GM12878 (cell line): ENCODE measurements at regions not wholly inside any gene's neighbourhood (a gene's known extent, or its start where the extent isn't known, plus 50 kb on each side); places are given as distances from the start of the nearest gene placed in this dataset.
"Not testable (repeated sequence)": the region's sequence is repeated elsewhere in the genome, so short reads cannot be mapped to it uniquely, and the experiment has no call there.

ENCODE experiments used
- ATAC-seq: fragments of 200-7000 bp; cut with Tn5 transposase; 3 replicates; pipeline ENCODE4 v1.9.1; 2020; ENCODE audit warnings: mild to moderate bottlenecking, moderate library complexity
- BruUV-seq: library from RNA; stranded (reverse); fragments of 400-500 nt; replicated peaks from 2 replicates; lab custom pipeline; 2021; lab: Mats Ljungman, UMichigan
- CTCF ChIA-PET: fragments of 300-600 bp; sonication (Branson Sonifier 250); formaldehyde crosslinking; extraction: SDS; loops from one replicate; lab custom pipeline; 2021; ENCODE audit warnings: inconsistent platforms; lab: Yijun Ruan, JAX
- POLR2A ChIA-PET: fragments of 350-600 bp; formaldehyde crosslinking; extraction: SDS; loops from one replicate; lab custom pipeline; 2021; ENCODE audit warnings: inconsistent platforms; lab: Charles Lee
- RAD21 ChIA-PET: fragments of 300-600 bp; sonication (Branson Sonifier 250); formaldehyde crosslinking; loops from one replicate; lab custom pipeline; 2023; ENCODE audit warnings: antibody characterized with exemption; ENCODE audit not compliant: unreplicated experiment; lab: Charles Lee
- SMC1A ChIA-PET: fragments of 300-600 bp; sonication (Branson Sonifier 250); formaldehyde crosslinking; loops from one replicate; lab custom pipeline; 2023; ENCODE audit not compliant: unreplicated experiment, uncharacterized antibody; lab: Charles Lee
- DNase-seq: peaks from one replicate; pipeline ENCODE4 v3.0.0-alpha.2; 2011; ENCODE audit warnings: low read depth, low spot score
- FAIRE-seq: peaks from 3 replicates; lab custom pipeline; 2011; peaks lifted over from hg19 to GRCh38; lab: Jason Lieb, UNC
- H2AFZ ChIP-seq: 2 replicates; pipeline ENCODE4 v1.6.0; 2011; ENCODE audit warnings: low read depth, low read length, control low read depth; ENCODE audit not compliant: control insufficient read depth
- H3K27ac ChIP-seq: 2 replicates; pipeline ENCODE4 v1.5.1; 2011; ENCODE audit warnings: control low read depth; ENCODE audit not compliant: control insufficient read depth, insufficient read depth
- H3K27me3 ChIP-seq, 2 experiments: replicated peaks in 1 of 2; 2 replicates each; pipeline versions ENCODE4 v1.6.0 to v1.6.1; 2011; ENCODE audit warnings: low read length in 1 of 2; ENCODE audit not compliant: control insufficient read depth in 2 of 2, insufficient read depth in 2 of 2
- H3K36me3 ChIP-seq, 2 experiments: 2 replicates each; pipeline ENCODE4 v1.5.1; 2011; ENCODE audit warnings: low read length in 1 of 2; ENCODE audit not compliant: control insufficient read depth in 2 of 2, insufficient read depth in 2 of 2
- H3K4me1 ChIP-seq: 2 replicates; pipeline ENCODE4 v1.6.1; 2011; ENCODE audit warnings: mild to moderate bottlenecking, low read length, moderate library complexity, mixed read lengths; ENCODE audit not compliant: control insufficient read depth, insufficient read depth
- H3K4me2 ChIP-seq: 2 replicates; pipeline ENCODE4 v1.6.0; 2011; ENCODE audit warnings: control low read depth; ENCODE audit not compliant: control insufficient read depth, insufficient read depth
- H3K4me3 ChIP-seq: fragments of 200-600 bp; sonication (generic); 2 replicates; pipeline ENCODE4 v1.5.1; 2016
- H3K79me2 ChIP-seq: 2 replicates; pipeline ENCODE4 v1.6.0; 2011; ENCODE audit warnings: low read length; ENCODE audit not compliant: control insufficient read depth, insufficient read depth
- H3K9ac ChIP-seq: 2 replicates; pipeline ENCODE4 v1.8.0; 2011; ENCODE audit warnings: low read length, control low read depth, mixed read lengths; ENCODE audit not compliant: control insufficient read depth, insufficient read depth
- H3K9me3 ChIP-seq: replicated peaks from 3 replicates; pipeline ENCODE4 v1.5.1; 2011; ENCODE audit warnings: mild to moderate bottlenecking, low read length; ENCODE audit not compliant: control insufficient read depth, insufficient read depth
- H4K20me1 ChIP-seq: 2 replicates; pipeline ENCODE4 v1.6.0; 2011; ENCODE audit not compliant: control insufficient read depth, insufficient read depth
- BMI1 ChIP-seq: fragments of 450-650 bp; IDR thresholded peaks from 2 replicates; pipeline ENCODE4 v1.6.1; 2016; ENCODE audit warnings: mild to moderate bottlenecking, moderate library complexity, borderline replicate concordance
- WGBS: methylation state at CpG from one replicate; pipeline ENCODE4 v1.1.6; 2016; ENCODE audit warnings: low lambda C conversion rate; ENCODE audit not compliant: insufficient replicate concordance, insufficient coverage; ENCODE audit errors: missing lambda C conversion rate; 5-methylcytosine and 5-hydroxymethylcytosine counted together
- in situ Hi-C: fragments of 300-500 bp; cut with MboI; formaldehyde crosslinking; loops from 9 replicates; pipeline ENCODE4 v1.14.3; 2018; ENCODE audit warnings: mixed read lengths
- intact Hi-C: fragments of 100-400 bp; cut with micrococcal nuclease; formaldehyde crosslinking; loops from one replicate; pipeline ENCODE4 v1.14.2; 2022; ENCODE audit not compliant: unreplicated experiment
- TF ChIP-seq, protein P1 (sequence below): fragments of 450-650 bp; IDR thresholded peaks from 2 replicates; pipeline ENCODE4 v1.6.1; 2016; ENCODE audit warnings: mild to moderate bottlenecking, moderate library complexity, borderline replicate concordance

DNA sequence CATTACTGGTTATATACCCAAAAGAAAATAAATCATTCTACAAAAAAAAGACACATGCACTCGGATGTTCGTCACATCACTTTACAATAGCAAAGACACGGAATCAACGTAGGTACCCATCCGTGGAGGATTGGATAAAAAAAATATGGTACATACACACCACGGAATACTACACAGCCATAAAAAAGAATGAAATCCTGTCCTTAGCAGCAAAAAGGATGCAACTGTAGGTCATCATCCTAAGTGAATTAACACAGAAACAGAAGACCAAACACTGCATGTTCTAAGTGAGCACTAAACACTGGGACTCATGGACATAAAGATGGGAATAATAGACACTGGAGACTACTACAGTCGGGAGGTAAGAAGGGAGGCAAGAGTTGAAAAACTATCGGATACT is 148.6 kb downstream of the CHD1L start:
- no peaks in the 10 kb centered on the region for H3K9me3 ChIP-seq
- H3K27me3 ChIP-seq = no peaks in the 10 kb centered on the region
- BruUV-seq = no TSS peak
- H3K9ac ChIP-seq = no peak overlapping the region
- ChIA-PET CTCF (interaction anchor here (0.8 to 4.0 kb wide), 2 partner anchors 8 to 118 kb away, joined by 3 to 107 read pairs; no protein-coding TSS in a partner anchor), POLR2A (no interaction called here), SMC1A (no interaction called here), RAD21 (interaction anchor here (2.9 kb wide), 1 partner anchor 117 kb away, joined by 52 read pairs; no protein-coding TSS in a partner anchor)
- no peak for TF ChIP-seq BMI1
- TF ChIP-seq, protein P1, sequence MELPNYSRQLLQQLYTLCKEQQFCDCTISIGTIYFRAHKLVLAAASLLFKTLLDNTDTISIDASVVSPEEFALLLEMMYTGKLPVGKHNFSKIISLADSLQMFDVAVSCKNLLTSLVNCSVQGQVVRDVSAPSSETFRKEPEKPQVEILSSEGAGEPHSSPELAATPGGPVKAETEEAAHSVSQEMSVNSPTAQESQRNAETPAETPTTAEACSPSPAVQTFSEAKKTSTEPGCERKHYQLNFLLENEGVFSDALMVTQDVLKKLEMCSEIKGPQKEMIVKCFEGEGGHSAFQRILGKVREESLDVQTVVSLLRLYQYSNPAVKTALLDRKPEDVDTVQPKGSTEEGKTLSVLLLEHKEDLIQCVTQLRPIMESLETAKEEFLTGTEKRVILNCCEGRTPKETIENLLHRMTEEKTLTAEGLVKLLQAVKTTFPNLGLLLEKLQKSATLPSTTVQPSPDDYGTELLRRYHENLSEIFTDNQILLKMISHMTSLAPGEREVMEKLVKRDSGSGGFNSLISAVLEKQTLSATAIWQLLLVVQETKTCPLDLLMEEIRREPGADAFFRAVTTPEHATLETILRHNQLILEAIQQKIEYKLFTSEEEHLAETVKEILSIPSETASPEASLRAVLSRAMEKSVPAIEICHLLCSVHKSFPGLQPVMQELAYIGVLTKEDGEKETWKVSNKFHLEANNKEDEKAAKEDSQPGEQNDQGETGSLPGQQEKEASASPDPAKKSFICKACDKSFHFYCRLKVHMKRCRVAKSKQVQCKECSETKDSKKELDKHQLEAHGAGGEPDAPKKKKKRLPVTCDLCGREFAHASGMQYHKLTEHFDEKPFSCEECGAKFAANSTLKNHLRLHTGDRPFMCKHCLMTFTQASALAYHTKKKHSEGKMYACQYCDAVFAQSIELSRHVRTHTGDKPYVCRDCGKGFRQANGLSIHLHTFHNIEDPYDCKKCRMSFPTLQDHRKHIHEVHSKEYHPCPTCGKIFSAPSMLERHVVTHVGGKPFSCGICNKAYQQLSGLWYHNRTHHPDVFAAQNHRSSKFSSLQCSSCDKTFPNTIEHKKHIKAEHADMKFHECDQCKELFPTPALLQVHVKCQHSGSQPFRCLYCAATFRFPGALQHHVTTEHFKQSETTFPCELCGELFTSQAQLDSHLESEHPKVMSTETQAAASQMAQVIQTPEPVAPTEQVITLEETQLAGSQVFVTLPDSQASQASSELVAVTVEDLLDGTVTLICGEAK = no peak
- no peaks in the 10 kb centered on the region for H3K36me3 ChIP-seq
- H3K27ac ChIP-seq = no peak overlapping the region
- ATAC-seq = no peak
- no peaks in the 10 kb centered on the region; the same call in 1 of the 2 replicates for H4K20me1 ChIP-seq
- FAIRE-seq = no peak
- H3K4me2 ChIP-seq = no peak overlapping the region
- intact Hi-C loops (no loop called here), in situ Hi-C loops (no loop called here)
- 22% methylated on average over 8 of the region's 8 CpGs for WGBS
- DNase-seq = no peak
- H3K4me1 ChIP-seq = no peaks in the 10 kb centered on the region
- no peak overlapping the region for H3K4me3 ChIP-seq
- no peak overlapping the region for H2AFZ ChIP-seq
- H3K79me2 ChIP-seq = no peaks in the 10 kb centered on the region

DNA sequence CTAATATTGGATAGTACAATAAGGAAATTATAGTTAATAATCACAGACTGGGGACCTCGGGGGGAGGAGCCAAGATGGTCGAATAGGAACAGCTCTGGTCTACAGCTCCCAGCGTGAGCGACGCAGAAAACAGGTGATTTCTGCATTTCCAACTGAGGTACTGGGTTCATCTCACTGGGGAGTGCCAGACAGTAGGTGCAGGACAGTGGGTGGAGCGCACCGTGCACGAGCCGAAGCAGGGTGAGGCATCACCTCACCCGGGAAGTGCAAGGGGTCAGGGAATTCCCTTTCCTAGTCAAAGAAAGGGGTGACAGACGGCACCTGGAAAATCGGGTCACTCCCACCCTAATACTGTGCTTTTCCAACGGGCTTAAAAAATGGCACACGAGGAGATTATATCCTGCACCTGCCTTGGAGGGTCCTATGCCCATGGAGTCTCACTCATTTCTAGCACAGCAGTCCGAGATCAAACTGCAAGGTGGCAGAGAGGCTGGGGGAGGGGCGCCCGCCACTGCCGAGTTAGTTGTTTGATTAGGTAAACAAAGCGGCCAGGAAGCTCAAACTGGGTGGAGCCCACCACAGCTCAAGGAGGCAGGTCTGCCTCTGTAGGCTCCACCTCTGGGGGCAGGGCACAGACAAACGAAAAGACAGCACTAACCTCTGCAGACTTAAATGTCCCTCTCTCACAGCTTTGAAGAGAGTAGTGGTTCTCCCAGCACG is 138.8 kb upstream of the BCL9 start:
- H3K36me3 ChIP-seq, intact Hi-C loops, H3K9ac ChIP-seq, H3K4me2 ChIP-seq, ATAC-seq, H3K4me3 ChIP-seq, DNase-seq, H4K20me1 ChIP-seq, H3K4me1 ChIP-seq, BruUV-seq, H3K79me2 ChIP-seq, H3K27ac ChIP-seq, H3K27me3 ChIP-seq, FAIRE-seq, CTCF ChIA-PET, SMC1A ChIA-PET, RAD21 ChIA-PET, H3K9me3 ChIP-seq, H2AFZ ChIP-seq, POLR2A ChIA-PET, in situ Hi-C loops: not testable (repeated sequence)
- WGBS = 42% methylated on average over 19 of the region's 21 CpGs

DNA sequence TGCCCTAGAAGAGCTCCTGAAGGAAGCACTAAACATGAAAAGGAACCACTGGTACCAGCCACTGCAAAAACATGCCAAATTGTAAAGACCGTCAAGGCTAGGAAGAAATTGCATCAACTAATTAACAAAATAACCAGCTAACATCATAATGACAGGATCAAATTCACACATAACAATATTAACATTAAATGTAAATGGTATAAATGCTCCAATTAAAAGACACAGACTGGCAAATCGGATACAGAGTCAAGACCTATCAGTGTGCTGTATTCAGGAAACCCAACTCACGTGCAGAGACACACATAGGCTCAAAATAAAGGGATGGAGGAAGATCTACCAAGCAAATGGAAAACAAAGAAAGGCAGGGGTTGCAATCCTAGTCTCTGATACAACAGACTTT is 137.0 kb upstream of the BCL9 start:
- in situ Hi-C loops, H2AFZ ChIP-seq, CTCF ChIA-PET, H3K4me3 ChIP-seq, ATAC-seq, H3K27ac ChIP-seq, H3K27me3 ChIP-seq, H3K9ac ChIP-seq, H4K20me1 ChIP-seq, H3K4me1 ChIP-seq, RAD21 ChIA-PET, H3K4me2 ChIP-seq, SMC1A ChIA-PET, H3K9me3 ChIP-seq, BruUV-seq, FAIRE-seq, H3K36me3 ChIP-seq, DNase-seq, intact Hi-C loops, POLR2A ChIA-PET, H3K79me2 ChIP-seq: not testable (repeated sequence)
- WGBS = 18% methylated on average over 3 of the region's 3 CpGs
